Hepatocyte (in vitro differentiated cells): ENCODE measurements at regions not wholly inside any gene's neighbourhood (a gene's known extent, or its start where the extent isn't known, plus 50 kb on each side); places are given as distances from the start of the nearest gene placed in this dataset.

ENCODE experiments used
- CTCF ChIP-seq: fragments of 200-600 bp; sonication (generic); IDR thresholded peaks from 2 replicates; pipeline ENCODE4 v1.5.1; 2016; ENCODE audit warnings: antibody characterized with exemption, mild to moderate bottlenecking; ENCODE audit not compliant: poor library complexity
- EZH2 ChIP-seq: fragments of 200-600 bp; sonication (generic); IDR thresholded peaks from 2 replicates; pipeline ENCODE4 v1.6.1; 2016; ENCODE audit warnings: antibody characterized with exemption, mild to moderate bottlenecking, borderline replicate concordance
- EZH2phosphoT487 ChIP-seq: fragments of 200-600 bp; sonication (generic); IDR thresholded peaks from one replicate; pipeline ENCODE4 v1.6.1; 2018; ENCODE audit warnings: antibody characterized with exemption, mild to moderate bottlenecking, low read depth, moderate library complexity; ENCODE audit not compliant: unreplicated experiment, severe bottlenecking

- no peak for TF ChIP-seq CTCF
- no peak for TF ChIP-seq EZH2
- TF ChIP-seq EZH2phosphoT487: no peak
Measured at GRCh38 chr6:168875811-168876576, 377.7 kb downstream of the THBS2 start.
